ENCODE measurements at regions not wholly inside any gene's neighbourhood (a gene's known extent, or its start where the extent isn't known, plus 50 kb on each side); places are given as distances from the start of the nearest gene placed in this dataset.

DNA sequence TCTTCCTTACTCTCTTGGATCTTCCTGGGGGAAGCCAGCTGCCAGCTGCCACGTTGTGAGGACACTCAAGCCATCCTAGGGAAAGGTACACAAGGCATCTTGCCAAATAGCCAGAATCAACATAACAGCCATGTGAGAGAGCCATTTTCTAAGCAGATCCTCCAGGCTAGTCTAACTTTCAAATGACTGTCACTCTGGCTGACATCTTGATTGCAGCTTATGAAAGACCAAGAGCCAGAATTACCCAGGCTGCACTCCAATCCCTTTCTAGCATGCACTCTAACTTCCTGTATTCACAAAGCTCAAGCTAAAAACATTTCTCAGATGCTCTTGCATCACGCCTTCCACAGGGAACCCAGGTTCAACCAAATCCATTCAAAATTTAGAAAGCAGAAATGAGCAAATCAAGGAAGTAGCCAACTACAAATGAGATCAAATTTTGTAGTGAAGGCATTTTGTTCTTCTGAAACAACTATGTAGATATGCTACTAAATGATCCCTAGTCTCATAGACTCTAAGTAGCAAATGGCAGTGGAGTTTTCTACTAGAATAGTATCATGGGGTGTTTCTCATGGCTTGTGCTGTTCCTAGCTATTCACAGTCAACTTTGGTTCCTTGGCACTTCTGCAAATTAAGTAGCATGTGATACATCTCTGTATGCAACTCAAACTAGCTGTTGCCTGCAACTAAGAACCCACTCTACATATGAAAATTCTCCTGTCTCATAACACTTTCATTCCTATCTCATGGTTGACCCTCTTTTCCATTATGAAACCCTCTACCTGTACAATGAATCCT is 281.9 kb downstream of the ZEB2 start:
- Mint-ChIP-seq H3K36me3 (no peaks in the 10 kb centered on the region), H3K9me3 (no peaks in the 10 kb centered on the region), H3K4me3 (no peak overlapping the region), H3K27ac (no peak overlapping the region), H3K4me1 (peaks cover 54% of the 10 kb centered on the region), H3K27me3 (ENCODE audit: low read depth) (no peaks in the 10 kb centered on the region)
- TF ChIP-seq, protein P1, sequence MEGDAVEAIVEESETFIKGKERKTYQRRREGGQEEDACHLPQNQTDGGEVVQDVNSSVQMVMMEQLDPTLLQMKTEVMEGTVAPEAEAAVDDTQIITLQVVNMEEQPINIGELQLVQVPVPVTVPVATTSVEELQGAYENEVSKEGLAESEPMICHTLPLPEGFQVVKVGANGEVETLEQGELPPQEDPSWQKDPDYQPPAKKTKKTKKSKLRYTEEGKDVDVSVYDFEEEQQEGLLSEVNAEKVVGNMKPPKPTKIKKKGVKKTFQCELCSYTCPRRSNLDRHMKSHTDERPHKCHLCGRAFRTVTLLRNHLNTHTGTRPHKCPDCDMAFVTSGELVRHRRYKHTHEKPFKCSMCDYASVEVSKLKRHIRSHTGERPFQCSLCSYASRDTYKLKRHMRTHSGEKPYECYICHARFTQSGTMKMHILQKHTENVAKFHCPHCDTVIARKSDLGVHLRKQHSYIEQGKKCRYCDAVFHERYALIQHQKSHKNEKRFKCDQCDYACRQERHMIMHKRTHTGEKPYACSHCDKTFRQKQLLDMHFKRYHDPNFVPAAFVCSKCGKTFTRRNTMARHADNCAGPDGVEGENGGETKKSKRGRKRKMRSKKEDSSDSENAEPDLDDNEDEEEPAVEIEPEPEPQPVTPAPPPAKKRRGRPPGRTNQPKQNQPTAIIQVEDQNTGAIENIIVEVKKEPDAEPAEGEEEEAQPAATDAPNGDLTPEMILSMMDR (IDR thresholded peaks at IDR 0.05; ENCODE audit: unreplicated experiment): no peak
- no peak for DNase-seq (ENCODE audit: low spot score in 2 of 2, unreplicated experiment in 2 of 2)

DNA sequence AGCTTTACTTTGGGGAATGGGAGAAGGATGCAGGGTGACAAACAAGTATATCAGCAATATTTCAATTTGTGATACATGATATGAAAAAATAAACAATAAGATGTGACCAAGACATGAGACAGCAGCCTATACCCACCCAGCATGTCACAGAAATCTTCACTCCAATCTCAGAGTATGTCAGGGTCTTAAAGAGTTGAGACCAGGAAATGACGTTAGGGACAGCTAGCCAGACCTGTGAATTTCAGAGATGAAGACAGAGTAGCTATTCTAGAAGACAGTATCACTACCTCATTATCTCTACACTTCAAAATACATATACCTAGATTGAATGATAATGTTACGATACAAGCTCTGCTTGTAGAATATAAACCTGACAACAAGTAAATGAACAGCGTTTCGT is 282.8 kb downstream of the ZEB2 start:
- DNase-seq (ENCODE audit: low spot score in 2 of 2, unreplicated experiment in 2 of 2): no peak
- no peaks in the 10 kb centered on the region for H3K36me3 Mint-ChIP-seq
- peaks cover 57% of the 10 kb centered on the region for H3K4me1 Mint-ChIP-seq
- no peaks in the 10 kb centered on the region for H3K27me3 Mint-ChIP-seq (ENCODE audit: low read depth)
- no peak overlapping the region for H3K4me3 Mint-ChIP-seq
- TF ChIP-seq, protein P1 (IDR thresholded peaks at IDR 0.05; ENCODE audit: unreplicated experiment): no peak
- no peak overlapping the region for H3K27ac Mint-ChIP-seq
- H3K9me3 Mint-ChIP-seq: no peaks in the 10 kb centered on the region

DNA sequence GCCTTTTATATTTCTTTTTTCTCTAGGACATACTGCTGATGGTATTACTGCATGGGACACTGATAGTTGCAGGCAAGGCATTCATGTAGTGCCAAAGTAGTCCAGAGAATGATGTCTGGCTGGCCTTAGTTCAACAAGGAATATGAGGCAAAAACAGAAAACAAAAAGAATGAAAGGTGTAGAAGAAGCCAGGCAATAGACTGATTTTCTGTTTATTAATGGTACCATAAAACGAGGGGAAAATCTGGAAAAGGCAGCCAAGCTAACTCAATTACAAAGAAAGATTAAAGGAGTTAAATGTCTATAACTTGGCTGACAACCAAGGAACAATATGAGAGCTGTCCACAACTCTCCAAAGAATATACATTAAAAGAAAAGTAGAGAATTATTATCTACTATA is 284.9 kb downstream of the ZEB2 start:
- no peak for DNase-seq (ENCODE audit: low spot score in 2 of 2, unreplicated experiment in 2 of 2)
- H3K4me1 Mint-ChIP-seq: peaks cover 45% of the 10 kb centered on the region
- TF ChIP-seq, protein P1 (IDR thresholded peaks at IDR 0.05; ENCODE audit: unreplicated experiment): no peak
- H3K27me3 Mint-ChIP-seq (ENCODE audit: low read depth): no peaks in the 10 kb centered on the region
- H3K36me3 Mint-ChIP-seq: no peaks in the 10 kb centered on the region
- H3K9me3 Mint-ChIP-seq: no peaks in the 10 kb centered on the region
- H3K4me3 Mint-ChIP-seq: no peak overlapping the region
- no peak overlapping the region for H3K27ac Mint-ChIP-seq

DNA sequence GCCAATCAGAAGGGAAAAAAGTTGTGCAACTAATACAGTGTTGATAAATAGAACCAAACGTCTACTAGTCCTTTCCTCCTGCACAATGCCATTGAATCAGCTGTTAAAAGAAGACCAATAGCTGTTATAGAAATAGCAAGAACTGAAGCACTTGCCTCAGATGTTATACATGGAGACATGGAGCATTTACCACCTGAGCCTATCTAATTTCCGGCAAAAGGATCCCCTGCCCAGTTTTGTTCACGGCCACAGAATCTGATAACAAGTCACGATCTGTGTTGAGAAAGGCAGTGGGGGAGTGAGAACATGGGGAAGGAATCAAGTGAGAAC is 285.4 kb downstream of the ZEB2 start:
- no peak overlapping the region for H3K27ac Mint-ChIP-seq

DNA sequence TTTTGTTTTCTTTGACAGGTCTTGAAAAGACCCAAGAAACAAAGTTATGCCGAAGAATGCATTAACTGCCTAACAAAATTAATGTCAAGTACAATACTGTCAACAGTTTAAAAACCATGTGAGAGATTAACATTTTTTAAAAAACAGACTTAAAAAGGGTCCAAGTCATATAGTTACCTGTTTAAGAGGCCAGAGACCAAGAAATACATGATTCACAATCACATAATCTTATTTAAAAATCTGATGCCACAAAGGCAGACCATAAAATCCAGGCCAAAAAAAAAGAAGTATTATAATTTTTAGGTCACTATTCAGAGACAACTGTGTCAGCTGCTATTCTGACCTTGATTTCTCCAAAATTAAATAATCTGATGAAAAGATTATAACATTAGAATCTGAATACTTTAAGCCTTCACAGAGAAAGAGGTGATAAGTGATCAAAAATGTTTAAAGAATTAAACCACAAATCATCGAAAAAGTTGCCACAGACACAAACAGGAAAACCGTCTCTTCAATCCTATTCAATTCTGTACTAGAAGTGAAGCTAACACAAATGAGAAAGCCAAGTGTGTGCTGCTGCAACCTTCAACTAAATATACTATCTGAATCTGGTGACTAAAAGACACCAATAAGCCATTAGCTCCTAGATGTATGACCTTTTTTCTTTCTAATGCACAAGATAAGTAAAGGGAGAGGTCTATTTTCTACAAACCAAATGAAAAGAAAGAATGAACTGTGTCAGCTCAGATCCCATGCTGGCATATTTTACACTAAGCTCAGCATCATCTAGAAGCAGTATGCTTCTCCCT is 286.0 kb downstream of the ZEB2 start:
- H3K9me3 Mint-ChIP-seq: no peaks in the 10 kb centered on the region
- H3K27ac Mint-ChIP-seq: no peak overlapping the region
- TF ChIP-seq, protein P1 (IDR thresholded peaks at IDR 0.05; ENCODE audit: unreplicated experiment): no peak
- H3K27me3 Mint-ChIP-seq (ENCODE audit: low read depth): no peaks in the 10 kb centered on the region
- peaks cover 2% of the 10 kb centered on the region for H3K36me3 Mint-ChIP-seq
- DNase-seq (ENCODE audit: low spot score in 2 of 2, unreplicated experiment in 2 of 2): no peak
- H3K4me3 Mint-ChIP-seq: no peak overlapping the region
- peaks cover 52% of the 10 kb centered on the region for H3K4me1 Mint-ChIP-seq

More for the DNA sequence above, 285.4 kb downstream of the ZEB2 start:
- Mint-ChIP-seq H3K4me1 (peaks cover 46% of the 10 kb centered on the region), H3K36me3 (no peaks in the 10 kb centered on the region), H3K9me3 (no peaks in the 10 kb centered on the region), H3K4me3 (no peak overlapping the region), H3K27me3 (ENCODE audit: low read depth) (no peaks in the 10 kb centered on the region)
- TF ChIP-seq, protein P1 (IDR thresholded peaks at IDR 0.05; ENCODE audit: unreplicated experiment): no peak
- no peak for DNase-seq (ENCODE audit: low spot score in 2 of 2, unreplicated experiment in 2 of 2)
